GM06990 (cell line): ENCODE measurements at regions not wholly inside any gene's neighbourhood (a gene's known extent, or its start where the extent isn't known, plus 50 kb on each side); places are given as distances from the start of the nearest gene placed in this dataset.

Source experiments
- DNase-seq: peaks from one replicate; pipeline ENCODE4 v3.0.0-alpha.2; 2011; ENCODE audit not compliant: insufficient read length; ENCODE audit errors: extremely low read depth
- H3K27me3 ChIP-seq: replicated peaks from 2 replicates; pipeline ENCODE4 v1.6.0; 2011; ENCODE audit warnings: low read length; ENCODE audit not compliant: control insufficient read depth, insufficient read depth
- H3K36me3 ChIP-seq: 2 replicates; pipeline ENCODE4 v1.5.1; 2011; ENCODE audit warnings: low read length; ENCODE audit not compliant: control insufficient read depth, insufficient read depth
- H3K4me3 ChIP-seq: replicated peaks from 2 replicates; pipeline ENCODE4 v1.5.1; 2011; ENCODE audit warnings: low read depth, mild to moderate bottlenecking, control low read depth, low read length
- CTCF ChIP-seq: IDR thresholded peaks from 2 replicates; pipeline ENCODE4 v1.5.1; 2011; ENCODE audit warnings: low read length, control low read depth, mild to moderate bottlenecking, inconsistent platforms; ENCODE audit not compliant: insufficient read depth, poor library complexity, severe bottlenecking

GRCh38 chr10:44022203-44022602 lies 362.7 kb downstream of the CXCL12 start:
- TF ChIP-seq CTCF: no peak
- Histone ChIP-seq H3K4me3 (no peak overlapping the region), H3K36me3 (no peaks in the 10 kb centered on the region), H3K27me3 (no peaks in the 10 kb centered on the region)
- DNase-seq: no peak

DNA sequence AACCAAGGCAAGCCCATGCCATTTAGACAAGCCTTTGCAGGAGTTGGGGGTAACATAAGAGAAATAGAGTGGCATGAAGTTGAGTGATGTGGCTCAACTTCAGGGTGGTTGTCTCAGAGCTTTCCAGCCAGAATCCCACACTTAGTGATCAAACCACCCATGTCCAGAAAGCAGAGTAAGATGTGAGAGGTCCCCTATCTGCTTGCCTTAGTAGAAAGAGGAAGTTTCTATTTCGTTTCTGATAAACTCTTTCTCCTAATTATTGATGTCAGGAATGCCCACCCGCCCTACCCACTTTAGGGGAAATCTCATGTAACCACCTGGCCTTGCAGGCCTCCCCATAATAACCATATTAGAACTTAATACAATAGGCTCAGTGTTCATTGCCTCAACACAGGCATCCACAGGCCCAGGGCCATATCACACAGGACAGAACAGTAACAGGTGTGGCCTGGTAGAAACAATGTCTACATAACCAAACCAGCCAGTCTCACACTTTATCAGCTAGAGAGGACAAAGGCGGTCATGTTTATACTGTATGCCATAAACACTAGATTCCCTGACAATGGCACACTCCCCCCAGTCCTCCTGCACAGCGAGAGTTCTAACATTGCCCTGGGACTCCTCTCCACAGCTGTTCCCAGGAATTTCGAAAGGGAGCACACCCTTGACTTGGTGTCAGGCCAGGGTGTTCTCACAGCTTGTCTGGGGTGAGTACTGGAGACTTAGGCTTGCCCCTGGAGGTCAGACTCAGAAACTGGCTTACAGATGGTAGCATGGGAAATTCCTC lies 364.4 kb downstream of the CXCL12 start:
- no peaks in the 10 kb centered on the region for H3K36me3 ChIP-seq
- no peak for TF ChIP-seq CTCF
- no peaks in the 10 kb centered on the region for H3K27me3 ChIP-seq
- H3K4me3 ChIP-seq: no peak overlapping the region
- no peak for DNase-seq

DNA sequence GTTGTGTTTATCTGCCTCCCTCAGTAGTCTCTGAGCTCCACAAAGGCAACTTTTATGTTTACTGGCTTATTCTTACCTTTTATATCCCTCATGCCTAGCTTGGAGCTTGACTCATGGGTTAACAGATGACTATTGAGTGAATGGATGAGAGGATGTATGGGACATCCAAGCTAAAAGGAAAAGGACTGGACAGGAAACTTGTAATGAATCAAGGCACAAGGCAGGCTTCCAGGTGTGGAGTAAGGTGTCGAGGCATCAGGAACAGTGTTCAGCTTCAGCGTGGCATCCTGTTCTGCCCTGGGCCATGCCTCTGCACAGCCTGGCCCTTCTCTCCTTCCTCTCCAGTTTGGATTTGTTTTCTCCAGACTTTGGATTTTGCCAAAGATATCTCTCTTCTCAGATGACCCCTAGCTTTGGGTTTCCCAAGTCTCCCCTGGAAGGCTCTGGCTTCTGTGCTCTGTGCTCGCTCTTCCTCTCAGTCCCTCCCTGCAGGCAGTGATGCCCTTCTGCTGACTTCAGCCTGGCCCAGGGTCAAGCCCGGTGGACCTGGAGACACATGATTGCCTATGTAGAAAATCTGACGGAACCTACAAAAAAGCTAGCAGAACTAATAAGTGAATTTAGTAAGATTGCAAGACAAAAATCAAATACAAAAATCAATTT lies 367.3 kb downstream of the CXCL12 start:
- Histone ChIP-seq H3K4me3 (no peak overlapping the region), H3K36me3 (no peaks in the 10 kb centered on the region), H3K27me3 (no peaks in the 10 kb centered on the region)
- no peak for DNase-seq
- TF ChIP-seq CTCF: no peak

DNA sequence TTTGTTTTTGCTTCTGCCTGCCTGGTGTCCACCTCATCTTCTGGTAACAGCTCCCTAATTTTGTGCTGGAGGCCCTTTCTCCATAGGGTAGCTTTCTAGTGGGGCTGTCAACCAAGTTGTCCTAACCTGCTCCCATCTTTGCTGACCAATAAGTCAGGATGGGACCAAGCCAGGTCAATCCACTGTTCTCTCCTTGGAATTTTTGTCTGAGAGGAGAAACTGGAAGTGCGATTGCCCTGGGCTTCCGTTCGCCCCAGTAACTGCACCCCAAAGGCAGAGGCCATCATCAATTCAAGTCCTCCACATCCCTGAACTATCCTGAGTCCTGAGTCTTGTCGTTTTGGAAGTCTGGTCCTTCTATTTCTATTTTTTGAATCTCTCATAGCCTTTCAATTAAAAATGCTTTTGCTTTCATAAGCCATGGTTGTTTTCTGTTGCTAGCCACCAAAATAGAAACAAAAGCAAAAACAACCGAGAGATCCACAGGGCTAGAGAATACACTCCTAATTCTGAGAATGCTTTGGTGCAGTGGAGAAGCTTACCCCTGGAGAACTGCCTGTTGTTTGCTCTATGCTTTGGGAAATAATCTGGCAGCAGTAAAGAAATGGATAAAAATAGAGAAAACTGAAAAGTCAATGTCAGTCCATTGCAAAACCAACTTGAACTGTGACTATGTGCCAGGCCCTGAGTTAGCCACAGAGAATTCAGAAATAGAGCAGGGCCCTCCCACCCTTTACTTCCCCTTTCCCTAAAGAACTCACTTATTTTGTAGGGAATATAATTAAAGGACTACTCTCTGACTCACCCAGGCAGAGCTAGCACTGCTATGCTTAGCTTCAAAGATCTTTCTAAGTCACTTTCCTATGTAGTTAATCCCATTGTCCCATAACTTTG lies 368.1 kb downstream of the CXCL12 start:
- Histone ChIP-seq H3K36me3 (no peaks in the 10 kb centered on the region), H3K4me3 (no peak overlapping the region), H3K27me3 (no peaks in the 10 kb centered on the region)
- no peak for TF ChIP-seq CTCF
- no peak for DNase-seq

DNA sequence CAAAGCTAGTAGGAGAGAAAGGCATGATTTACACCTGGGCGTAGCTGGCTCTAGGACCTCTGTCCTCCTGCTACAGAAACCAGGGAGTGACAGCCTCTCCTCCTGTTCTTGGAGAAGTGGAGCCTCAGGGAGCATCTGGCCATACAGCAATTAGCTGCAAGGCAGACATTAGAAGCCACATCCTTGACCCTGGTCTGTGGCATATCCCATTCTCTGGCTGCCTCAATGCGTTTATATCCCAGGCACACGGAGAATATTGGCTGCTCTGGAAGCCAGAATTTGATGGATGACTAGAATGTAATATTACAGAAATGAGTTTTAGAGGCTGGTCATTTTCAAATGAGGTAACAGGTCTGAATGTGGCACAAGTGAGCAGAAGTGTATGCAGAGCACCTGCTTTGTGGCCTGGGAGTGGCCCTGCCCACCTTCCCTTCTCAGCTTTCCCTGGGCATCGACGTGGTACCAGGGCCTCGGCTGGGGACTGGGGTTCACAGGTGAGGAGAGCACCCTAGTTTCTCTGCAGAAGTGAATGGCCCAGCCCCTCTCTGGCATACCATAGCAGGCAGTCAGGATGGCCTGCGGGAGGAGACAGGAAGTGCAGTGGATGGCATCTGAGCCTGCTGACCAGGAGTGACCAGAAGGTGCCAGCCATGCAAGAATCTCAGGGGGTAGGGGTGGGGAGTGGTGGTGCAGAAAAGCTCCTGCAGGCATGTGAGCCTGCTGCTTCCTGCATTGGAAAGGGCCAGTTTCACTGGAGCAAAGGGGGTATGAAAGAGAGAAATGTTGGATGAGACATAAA lies 367.2 kb upstream of the ZNF32 start:
- TF ChIP-seq CTCF: no peak
- no peak for DNase-seq
- no peaks in the 10 kb centered on the region for H3K27me3 ChIP-seq
- H3K4me3 ChIP-seq: no peak overlapping the region
- H3K36me3 ChIP-seq: no peaks in the 10 kb centered on the region
